GM19372 (cell line): ENCODE measurements at regions not wholly inside any gene's neighbourhood (a gene's known extent, or its start where the extent isn't known, plus 50 kb on each side); places are given as distances from the start of the nearest gene placed in this dataset.
"Not testable (repeated sequence)": the region's sequence is repeated elsewhere in the genome, so short reads cannot be mapped to it uniquely, and the experiment has no call there.

Experiments used
- ATAC-seq: cut with Tn5 transposase; IDR thresholded peaks from one replicate; pipeline ENCODE4 v1.9.1; 2021; ENCODE audit warnings: mild to moderate bottlenecking, low read depth, moderate library complexity; ENCODE audit not compliant: unreplicated experiment

GRCh38 chr2:5022061-5022460 is 670.1 kb upstream of the SOX11 start:
- no peak for ATAC-seq

- ATAC-seq, result not testable (repeated sequence)
These were observed 669.2 kb upstream of the SOX11 start for GRCh38 chr2:5022708-5023635.

- no peak for ATAC-seq
These were observed 665.5 kb upstream of the SOX11 start for GRCh38 chr2:5026571-5027234.

GRCh38 chr2:5035057-5035488 is 657.1 kb upstream of the SOX11 start:
- no peak for ATAC-seq

- no peak for ATAC-seq
These were observed 655.9 kb upstream of the SOX11 start for GRCh38 chr2:5036256-5036655.

GRCh38 chr2:5039241-5039975 is 652.8 kb upstream of the SOX11 start:
- no peak for ATAC-seq

GRCh38 chr2:5040571-5040970 is 651.6 kb upstream of the SOX11 start:
- ATAC-seq, result no peak

GRCh38 chr2:5041501-5041900 is 650.7 kb upstream of the SOX11 start:
- ATAC-seq, result no peak

- no peak for ATAC-seq
These were observed 649.3 kb upstream of the SOX11 start for GRCh38 chr2:5042666-5043440.

- no peak for ATAC-seq
These were observed 640.9 kb upstream of the SOX11 start for GRCh38 chr2:5051300-5051699.

GRCh38 chr2:5052905-5053304 is 639.3 kb upstream of the SOX11 start:
- no peak for ATAC-seq

GRCh38 chr2:5057891-5058351 is 634.3 kb upstream of the SOX11 start:
- ATAC-seq, result no peak

GRCh38 chr2:5060956-5061355 is 631.2 kb upstream of the SOX11 start:
- ATAC-seq, result no peak

GRCh38 chr2:5064687-5065086 is 627.5 kb upstream of the SOX11 start:
- ATAC-seq, result no peak

GRCh38 chr2:5067816-5068215 is 624.4 kb upstream of the SOX11 start:
- no peak for ATAC-seq

- no peak for ATAC-seq
These were observed 621.9 kb upstream of the SOX11 start for GRCh38 chr2:5070257-5070656.

- no peak for ATAC-seq
These were observed 617.5 kb upstream of the SOX11 start for GRCh38 chr2:5074733-5075132.

- no peak for ATAC-seq
These were observed 615.6 kb upstream of the SOX11 start for GRCh38 chr2:5076599-5076998.

GRCh38 chr2:5077479-5078089 is 614.6 kb upstream of the SOX11 start:
- ATAC-seq, result no peak

- no peak for ATAC-seq
These were observed 608.8 kb upstream of the SOX11 start for GRCh38 chr2:5083402-5083801.
